Daoy (cell line): ENCODE measurements at regions not wholly inside any gene's neighbourhood (a gene's known extent, or its start where the extent isn't known, plus 50 kb on each side); places are given as distances from the start of the nearest gene placed in this dataset.
"Not testable (repeated sequence)": the region's sequence is repeated elsewhere in the genome, so short reads cannot be mapped to it uniquely, and the experiment has no call there.

Experiments used
- DNase-seq: peaks from one replicate; pipeline ENCODE4 v3.0.0-alpha.2; 2015; ENCODE audit warnings: low read depth

DNA sequence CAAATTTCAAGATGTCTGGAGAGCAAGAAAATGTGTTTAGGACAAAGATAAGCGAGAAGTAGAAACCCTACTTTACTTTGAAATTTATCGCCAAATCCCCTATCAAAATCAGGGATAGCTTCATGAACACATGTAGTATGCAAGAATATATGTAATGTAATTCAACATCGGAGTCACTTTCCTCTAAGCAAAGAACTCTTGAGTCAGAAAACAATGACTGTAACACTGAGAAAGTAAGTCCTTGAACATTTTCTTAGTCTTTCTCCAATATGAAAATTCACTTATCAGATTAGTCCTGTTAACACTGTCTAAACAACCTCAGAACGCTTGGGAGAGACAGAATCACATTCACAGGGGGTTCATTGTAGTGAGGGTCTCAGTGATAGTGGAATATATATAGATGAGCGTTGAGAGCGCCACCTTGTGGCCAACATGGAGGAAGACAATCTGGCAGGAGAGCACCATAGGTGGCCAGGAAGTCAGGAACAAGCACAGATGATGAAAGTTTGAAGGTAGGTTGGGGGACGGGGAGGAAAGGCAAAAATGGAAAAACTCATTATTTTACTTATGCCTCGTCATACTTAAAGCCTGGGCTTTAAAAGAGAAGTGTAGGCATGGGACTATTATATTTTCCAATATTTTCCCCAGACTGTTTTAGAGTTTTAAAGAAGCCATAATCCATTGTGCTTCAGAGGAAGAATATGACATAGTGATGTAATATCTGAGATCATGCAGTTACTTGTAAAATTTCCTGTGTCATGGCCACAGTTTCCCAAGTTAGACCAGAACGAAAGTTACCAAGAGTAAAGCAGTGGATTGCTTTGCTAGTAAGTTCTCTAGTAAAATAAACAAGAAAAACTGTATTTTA lies 115.5 kb upstream of the GNAI1 start:
- peak; percentile 55 for DNase-seq

- DNase-seq, result no peak
These were observed 117.4 kb upstream of the GNAI1 start for GRCh38 chr7:80017101-80017698.

- peak; percentile 70 for DNase-seq
These were observed 120.1 kb upstream of the GNAI1 start for GRCh38 chr7:80014511-80014910.

- DNase-seq, result no peak
These were observed 126.6 kb upstream of the GNAI1 start for GRCh38 chr7:80008039-80008438.

- DNase-seq, result no peak
These were observed 131.8 kb upstream of the GNAI1 start for GRCh38 chr7:80002865-80003264.

DNA sequence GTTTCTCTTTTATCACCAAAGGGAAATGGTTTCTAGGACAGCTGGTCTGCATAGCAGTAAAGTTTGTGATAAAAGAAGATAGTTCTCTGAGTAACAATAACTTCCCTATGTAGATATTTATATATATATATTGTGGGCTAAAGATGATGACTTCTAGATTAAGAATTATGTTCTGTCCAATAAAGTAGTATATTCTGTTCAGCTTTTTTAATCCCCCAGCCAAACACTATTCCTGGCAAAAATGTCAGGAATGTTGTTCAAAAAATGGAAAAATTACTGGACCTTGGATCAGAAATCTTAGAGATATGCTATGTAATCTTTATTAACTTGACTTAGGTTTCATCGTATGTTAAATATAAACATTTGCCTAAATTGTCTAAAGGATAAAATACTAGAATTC lies 136.3 kb upstream of the GNAI1 start:
- DNase-seq, result no peak

- DNase-seq, result no peak
These were observed 137.3 kb upstream of the GNAI1 start for GRCh38 chr7:79997345-79997744.

- not testable (repeated sequence) for DNase-seq
These were observed 138.9 kb upstream of the GNAI1 start for GRCh38 chr7:79995741-79996140.

- peak; percentile 17 for DNase-seq
These were observed 146.0 kb upstream of the GNAI1 start for GRCh38 chr7:79988653-79989052.

DNA sequence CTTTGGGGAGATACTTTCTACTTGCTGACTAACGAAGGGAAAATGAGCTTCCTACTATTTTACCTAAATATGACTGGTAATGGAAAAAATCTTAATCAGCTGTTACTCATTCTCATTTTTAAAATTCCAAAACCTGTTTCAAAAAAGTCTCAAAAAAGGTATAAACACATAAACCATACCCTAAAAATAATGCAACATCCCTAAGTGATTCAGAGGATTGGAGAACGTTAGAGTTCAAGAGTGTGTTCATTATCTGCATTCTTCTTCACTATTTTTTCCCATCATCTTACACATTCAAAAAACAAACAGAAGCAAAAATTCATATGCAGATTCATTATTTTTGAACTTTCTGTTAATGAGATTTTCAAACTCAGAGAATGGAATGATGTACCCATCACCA lies 150.4 kb upstream of the GNAI1 start:
- DNase-seq, result no peak

GRCh38 chr7:79982141-79982770 lies 152.4 kb upstream of the GNAI1 start:
- no peak for DNase-seq

DNA sequence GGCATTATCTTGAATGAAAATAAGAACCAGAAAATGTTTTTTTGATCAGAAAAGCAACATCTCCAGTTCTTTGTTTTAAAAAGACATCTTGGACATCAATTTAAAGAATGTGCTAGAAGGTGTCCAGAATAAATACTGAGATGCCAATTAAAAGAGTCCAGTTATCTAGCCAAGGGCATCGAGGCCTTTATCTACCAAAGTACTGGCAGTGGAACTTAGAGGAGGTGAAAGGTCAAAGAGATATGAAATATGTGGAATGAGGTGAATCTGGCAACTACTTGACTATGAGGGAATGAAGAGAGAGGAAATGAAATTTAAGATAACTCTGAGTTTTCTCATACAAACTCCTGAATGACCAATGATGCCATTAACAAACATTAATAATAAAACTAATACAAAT lies 154.3 kb upstream of the GNAI1 start:
- no peak for DNase-seq

- no peak for DNase-seq
These were observed 155.2 kb upstream of the GNAI1 start for GRCh38 chr7:79979437-79979836.

DNA sequence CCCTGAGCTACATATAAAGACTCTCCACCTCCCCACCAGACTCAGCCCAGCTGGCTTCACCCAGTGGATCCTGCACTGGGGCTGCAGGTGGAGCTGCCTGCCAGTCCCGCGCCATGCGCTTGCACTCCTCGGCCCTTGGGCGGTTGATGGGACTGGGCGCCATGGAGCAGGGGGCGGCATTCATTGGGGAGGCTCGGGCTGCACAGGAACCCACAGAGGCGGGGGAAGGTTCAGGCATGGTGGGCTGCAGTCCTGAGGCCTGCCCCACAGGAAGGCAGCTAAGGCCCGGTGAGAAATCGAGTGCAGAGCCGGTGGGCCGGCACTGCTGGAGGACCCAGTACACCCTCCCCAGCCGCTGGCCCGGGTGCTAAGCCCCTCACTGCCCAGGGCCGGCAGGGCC lies 157.2 kb upstream of the GNAI1 start:
- DNase-seq, result no peak

DNA sequence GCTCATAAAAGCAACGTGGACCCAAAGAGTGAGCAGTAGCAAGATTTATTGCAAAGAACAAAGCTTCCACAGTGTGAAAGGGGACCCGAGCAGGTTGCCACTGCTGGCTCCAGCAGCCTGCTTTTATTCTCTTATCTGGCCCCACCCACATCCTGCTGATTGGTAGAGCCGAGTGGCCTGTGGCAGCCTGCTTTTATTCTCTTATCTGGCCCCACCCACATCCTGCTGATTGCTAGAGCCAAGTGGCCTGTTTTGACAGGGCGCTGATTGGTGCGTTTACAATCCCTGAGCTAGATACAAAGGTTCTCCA lies 158.0 kb upstream of the GNAI1 start:
- DNase-seq, result not testable (repeated sequence)

- not testable (repeated sequence) for DNase-seq
These were observed 158.5 kb upstream of the GNAI1 start for GRCh38 chr7:79975986-79976710.

DNA sequence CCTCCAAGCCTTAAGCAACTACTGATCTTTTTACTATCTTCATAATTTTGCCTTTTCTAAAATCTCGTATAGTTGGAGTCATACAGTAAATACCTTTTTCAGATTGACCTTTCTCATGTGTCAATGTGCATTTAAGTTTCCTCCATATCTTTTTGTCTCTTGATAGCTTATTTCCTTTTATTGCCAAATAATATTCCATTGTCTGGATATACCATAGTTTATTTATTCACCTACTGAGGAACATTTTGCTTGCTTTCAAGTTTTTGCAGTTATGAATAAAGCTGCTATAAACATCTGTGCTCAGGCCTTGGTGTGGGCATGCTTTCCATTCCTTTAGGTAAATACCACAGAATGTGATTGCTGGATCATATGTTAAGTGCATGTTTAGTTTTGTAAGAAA lies 161.2 kb upstream of the GNAI1 start:
- DNase-seq, result no peak

GRCh38 chr7:79971058-79971457 lies 163.6 kb upstream of the GNAI1 start:
- no peak for DNase-seq

GRCh38 chr7:79968894-79969293 lies 165.7 kb upstream of the GNAI1 start:
- no peak for DNase-seq

DNA sequence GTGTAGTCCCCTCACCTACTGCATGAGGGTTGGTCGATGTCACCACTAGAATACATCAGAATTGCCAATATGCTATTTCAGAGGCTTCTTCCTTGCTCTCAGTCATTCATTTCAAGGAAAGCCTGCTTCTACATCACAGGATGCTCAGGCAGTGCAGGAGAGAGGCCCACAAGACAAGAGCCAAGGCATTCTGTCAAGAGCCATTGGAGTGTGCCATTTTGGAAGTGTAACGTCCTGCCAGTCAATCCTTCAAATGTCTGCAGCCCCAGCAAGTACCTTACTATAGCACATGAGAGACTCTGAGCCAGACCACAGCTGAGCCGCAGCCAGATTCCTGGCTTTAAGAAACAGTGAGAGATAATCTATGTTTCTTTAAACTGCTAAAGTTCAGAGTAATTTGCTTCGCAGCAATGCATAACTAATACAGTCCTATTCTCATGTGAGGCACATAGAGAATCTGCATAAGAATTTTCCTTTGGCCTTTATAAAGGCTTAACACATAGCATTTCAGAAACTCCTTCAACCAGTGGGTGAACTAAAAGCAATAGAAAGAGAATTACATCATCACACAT lies 166.5 kb upstream of the GNAI1 start:
- DNase-seq, result no peak

DNA sequence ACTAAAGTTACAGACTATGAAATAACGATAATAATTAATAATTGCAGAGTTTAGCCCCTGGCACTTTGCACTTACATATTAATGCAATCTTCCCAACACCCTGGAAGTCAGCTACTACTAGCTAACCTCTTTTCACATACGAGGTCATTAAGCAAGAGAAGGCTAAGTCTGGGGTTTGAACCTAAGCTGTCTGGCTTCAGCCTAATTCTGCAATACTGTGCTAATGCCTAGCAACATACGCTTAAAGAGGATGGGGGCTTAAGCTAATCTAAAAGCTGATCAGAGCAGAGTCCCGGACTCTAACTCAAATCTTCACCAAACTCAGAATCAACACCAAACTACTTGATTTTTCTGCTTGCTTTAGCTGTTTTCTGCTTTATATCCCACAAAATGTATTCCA lies 168.7 kb upstream of the GNAI1 start:
- no peak for DNase-seq

DNA sequence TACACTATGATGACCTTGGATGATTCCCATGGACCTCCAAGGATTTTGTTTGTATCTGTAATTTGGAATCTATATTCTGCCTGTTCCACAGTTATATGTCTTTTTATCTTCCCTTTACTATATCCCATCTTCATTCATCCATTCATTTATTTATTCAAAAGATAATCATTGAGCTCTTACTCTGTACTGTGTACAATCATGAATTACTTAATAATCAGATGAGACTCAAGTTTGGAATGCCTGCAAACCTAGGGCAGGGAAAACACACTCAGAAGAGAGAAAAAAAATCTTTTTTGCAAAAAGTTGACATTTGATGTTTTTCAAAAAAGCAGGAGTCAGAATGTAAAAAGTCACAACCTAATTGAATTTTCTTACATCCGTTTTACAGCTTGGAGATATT lies 170.2 kb upstream of the GNAI1 start:
- DNase-seq, result no peak
